NCI-H187 treated with DMSO at 0.1 percent for 48 hours (cell line): ENCODE measurements at regions not wholly inside any gene's neighbourhood (a gene's known extent, or its start where the extent isn't known, plus 50 kb on each side); places are given as distances from the start of the nearest gene placed in this dataset.

Experiments used
- DNase-seq: peaks from one replicate; lab custom pipeline; 2025; lab: John Stamatoyannopoulos, UW

DNA sequence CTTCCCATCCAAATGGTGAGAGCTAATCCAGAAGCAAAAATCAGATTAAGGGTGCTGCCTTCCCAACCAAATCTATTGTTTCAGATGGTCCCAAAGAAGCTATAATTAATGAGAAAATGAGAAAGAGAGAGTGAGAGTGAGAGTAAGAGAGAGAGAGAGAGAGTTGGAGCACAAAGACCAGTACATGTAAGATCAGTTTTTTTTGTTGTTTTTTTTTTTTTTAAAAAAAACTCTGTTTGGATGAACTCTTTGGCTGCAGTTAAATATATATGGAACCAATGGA, 305.6 kb downstream of the PTEN start:
- no peak for DNase-seq

DNA sequence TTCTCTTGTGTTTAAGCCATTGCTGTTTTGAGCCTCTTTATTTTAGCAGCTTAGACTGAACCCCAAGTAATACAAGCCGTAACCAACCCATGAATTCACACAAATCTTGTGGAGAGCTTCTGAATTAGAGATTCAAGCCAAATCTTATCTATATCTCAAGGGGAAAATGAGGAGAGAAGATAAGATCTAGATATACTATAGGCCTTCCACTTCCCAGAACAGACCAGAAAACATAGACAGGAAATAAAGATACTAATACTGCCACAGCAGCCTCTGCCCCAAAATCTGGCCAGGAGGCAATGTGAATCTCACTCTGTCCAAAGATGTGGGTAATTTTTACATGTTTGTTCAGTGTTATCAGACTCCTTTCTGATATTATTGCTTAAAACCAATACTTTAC, 307.2 kb downstream of the PTEN start:
- no peak for DNase-seq

DNA sequence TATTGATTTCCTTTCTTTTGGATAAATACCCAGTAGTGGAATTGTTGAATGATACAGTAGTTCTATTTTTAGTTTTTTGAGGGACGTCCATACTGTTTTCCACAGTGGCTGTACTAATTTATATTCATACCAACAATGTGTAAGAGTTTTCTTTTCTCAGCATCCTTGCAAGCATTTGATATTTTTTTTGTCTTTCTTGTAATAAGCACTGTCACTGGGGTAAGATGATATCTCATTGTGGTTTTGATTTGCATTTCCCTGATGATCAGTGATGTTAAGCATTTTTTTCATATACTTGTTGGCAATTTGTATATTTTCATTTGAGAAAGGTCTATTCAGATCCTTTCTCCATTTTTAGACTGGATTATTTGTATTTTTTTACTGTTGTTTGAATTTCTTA, 308.7 kb downstream of the PTEN start:
- no peak for DNase-seq

DNA sequence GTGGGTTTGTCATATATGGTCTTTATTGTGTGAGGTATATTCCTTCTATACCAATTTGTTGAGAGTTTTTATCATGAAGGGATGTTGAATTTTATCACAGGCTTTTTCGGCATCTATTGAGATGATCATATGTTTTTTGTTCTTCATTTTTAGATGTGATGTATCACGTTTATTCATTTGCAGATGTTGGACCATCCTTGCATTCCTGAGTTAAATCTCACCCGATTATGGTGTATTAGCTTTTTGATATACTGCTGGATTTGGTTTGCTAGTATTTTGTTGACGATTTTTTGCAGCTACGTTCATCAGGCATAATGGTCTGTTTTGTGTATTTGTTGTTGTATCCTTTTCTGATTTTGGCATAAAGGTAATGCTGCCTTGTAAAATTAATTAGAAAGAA, 311.0 kb downstream of the PTEN start:
- no peak for DNase-seq

DNA sequence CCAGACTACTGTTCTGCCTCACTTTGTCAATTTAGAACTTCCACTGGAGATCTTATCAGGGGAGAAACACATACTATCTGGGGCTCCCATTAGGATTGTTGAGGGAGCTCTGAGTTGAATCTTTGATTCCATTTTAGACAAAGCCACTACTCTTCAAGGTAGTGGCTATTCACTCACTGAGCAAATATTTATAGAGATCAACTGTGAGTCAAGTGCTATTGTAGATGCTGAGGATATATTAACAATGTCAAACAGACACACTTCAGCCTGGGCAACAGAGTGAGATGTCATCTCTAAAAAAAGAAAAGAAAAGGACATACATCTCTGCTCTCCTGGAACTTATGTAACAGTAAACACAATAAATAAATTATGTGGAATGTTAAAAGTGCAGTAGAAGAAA, 315.3 kb downstream of the PTEN start:
- DNase-seq, result peak; percentile 36

DNA sequence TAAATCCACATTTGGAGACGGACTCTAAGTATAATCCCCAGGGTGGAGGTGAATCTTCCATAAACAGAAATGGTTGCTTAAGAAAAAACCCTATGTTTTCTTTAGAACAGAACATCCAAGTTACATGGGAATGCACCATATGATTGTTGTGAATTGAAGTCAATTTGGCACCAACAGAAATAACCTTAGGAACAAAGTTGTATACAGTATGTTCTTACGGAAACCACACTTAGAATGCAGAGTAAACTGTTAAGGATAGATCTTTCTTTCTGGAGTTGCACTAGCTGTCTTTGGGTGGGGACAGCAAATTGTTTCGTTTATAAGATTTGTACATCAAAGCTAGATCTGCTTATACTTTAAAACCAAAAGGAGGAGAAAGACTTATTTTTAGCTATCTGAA, 316.4 kb downstream of the PTEN start:
- DNase-seq, result no peak

DNA sequence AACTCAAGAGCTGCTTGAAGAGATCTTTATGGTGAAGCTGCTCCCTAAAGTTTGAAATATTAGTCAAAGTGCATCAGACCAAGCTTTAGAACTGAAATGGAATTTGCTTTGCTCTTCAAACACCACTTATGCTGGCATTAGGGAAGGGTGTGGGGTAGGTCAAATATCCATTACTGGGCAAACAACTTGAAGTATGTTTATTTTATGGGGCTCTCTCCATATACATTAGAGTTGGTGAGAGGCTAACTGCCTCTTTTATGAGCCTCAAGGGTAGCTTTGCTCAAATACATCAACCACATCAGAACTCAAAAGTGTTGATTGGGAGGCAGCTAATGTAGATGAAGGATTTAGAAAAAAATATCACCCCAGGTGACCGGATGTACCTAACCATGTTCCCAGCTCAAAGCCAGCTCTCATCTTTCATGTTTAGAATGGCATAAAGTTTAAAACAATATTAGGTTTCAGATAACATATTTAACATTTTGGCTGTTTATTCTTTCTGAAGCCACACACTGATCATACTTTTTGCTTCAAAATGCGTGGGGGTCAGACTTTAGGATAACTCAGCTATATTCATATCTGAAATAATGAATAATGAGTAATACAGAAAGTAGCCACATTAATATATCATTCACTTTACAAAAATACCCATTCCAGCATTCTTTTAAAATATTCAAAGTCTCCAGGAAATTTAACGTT, 318.6 kb downstream of the PTEN start:
- DNase-seq, result peak; percentile 91

DNA sequence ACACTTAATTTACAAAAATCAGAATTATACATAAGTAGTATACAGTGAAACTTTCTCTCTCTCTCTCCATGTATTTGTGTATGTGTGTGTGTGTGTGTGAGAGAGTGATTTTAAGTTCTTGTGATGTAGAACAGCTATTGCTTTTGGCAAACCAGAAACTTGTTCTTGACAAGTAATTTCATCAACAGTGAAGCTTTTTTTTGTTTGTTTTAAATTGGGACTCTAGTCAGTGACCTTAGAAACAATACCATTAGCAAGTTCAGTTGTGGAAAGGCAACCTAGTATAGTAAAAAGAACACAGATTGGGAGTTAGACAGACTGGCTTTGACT, 319.1 kb downstream of the PTEN start:
- no peak for DNase-seq

DNA sequence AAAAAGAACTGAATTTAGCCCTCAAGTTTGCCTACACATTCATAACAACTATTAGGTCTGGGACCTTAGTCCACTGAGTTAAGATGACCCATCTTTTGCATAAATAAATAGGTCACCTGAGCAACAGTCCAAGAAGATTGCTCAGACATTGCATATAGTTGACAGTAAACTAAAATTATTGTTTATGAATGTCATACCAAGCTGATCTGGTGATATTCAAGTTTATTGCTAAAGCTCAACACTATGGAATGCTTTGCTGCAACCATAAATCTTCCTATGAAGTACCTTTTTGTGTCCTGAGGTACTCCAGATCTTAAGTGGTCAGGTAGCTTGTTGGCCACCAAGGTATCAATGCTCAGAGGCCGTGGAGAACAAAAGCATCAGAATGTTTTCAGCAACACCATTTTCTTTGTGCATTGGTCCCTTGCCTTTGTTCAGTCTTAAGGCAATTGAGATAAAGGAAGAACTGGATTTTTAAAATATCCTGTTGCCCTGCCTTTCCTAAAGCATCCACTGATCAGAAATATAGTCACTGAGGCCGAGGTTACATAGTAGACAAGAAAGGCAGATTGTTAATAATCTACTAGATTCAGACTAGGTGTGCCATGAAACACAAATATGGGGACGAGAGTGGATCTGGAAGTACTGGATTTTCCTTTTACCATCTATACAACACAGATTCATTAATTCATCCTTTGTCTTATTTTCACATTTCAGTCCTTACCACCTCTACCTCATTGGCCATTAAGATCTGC, 321.3 kb downstream of the PTEN start:
- no peak for DNase-seq

DNA sequence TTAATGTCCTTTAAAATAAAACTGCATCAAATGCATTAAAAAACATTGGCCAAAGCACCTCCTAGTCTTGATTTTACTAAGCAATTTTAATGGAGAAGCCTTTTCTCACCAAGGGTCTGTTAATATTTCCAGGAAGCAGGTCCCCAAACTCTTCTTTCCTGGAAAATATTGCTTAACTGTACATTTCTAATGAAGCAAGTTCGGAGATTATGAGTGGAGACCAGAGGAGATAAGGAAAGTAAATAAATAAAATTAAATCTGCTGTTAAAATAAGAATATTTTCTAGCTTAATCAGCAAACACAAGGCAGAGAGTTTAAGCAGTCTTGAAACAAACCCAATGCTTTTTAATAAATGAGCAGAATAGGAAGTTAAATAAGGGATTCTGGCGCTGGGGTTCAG, 322.4 kb downstream of the PTEN start:
- no peak for DNase-seq

DNA sequence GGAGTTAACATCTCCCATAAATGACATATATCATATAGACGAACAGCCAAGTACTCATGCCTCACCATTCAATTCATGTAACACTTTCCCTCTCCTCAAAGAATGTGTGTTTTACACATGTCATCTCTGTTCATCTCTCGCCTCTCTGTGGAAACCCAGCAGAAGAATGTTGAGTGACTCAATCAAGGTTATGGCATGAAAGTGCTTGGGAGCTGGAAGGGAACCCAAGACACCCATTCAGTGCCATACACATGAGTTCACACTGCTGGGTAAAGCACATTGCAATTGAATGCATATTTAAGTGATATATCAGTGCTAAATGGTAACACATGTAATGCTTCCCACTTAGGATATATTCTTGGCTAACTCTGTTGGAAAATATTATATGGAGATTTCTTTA, 322.9 kb downstream of the PTEN start:
- DNase-seq, result no peak

DNA sequence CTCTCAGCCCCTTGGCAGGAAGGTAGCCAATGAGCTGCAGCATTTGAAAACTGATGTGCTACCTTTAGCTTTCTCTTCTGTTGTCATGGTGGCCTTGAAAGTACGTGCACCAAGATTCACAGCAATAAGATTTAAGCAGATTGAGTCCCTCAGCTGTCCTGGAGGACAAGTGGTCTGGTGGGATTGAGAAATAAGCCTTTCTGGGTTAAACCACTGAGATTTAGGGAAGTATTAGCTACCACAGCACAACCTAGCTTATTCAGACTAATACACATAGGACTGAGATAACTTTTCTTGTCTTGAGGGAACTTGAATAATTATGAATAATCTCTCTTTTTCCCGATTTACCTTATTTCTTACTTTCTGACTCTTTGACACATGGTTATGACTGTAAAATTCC, 324.0 kb downstream of the PTEN start:
- DNase-seq, result no peak

DNA sequence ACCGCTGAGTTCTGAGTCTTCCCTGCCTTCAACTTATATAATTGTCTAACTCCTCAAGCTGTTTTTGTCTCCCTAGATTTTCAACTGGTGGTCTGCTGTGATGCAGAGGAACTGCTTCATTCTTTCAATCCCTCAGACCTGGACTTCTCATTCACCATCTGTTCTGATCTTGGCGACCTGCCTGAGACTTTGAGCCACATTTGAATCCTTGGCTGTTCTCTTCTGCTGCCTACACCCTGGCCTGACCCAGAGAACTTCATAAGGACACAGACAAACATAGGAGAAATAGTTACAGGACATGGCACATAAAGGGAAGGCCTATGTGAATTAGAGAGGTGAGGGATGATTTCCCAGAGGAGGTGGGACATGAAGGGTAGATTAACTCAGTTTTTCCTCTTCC, 326.7 kb downstream of the PTEN start:
- no peak for DNase-seq

DNA sequence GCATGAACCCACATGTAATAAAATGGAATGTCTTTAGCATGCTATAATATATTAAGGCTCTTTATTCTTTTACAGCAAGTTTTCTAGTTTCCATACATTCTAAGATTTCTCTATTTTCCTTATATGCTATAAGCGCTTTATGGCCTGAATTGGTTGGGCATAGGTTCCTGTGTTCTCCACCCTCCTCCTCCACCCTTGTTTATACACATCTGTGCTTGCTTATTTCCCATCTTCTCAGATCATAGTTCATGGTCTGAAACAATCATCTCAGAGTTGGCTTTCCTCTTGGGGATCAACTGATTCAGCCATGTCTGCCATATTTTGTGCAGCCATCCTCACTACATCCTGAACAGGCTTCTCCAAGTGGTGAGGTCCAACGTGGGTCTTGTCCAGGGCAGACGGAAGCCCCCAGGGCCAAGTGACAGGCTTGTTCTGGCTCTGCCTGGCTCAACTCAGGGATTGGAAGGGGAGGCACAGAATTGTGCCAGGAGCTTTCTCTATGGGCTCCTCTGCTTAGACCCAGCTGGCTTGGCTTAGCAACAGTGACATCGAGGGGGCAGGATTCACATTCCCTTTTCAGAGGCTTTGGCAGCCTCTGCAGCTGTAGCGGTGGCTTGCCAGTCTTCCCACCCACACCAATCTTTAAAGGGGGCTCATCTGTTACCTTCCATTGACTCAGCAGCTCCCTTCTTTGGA, 327.3 kb downstream of the PTEN start:
- no peak for DNase-seq

DNA sequence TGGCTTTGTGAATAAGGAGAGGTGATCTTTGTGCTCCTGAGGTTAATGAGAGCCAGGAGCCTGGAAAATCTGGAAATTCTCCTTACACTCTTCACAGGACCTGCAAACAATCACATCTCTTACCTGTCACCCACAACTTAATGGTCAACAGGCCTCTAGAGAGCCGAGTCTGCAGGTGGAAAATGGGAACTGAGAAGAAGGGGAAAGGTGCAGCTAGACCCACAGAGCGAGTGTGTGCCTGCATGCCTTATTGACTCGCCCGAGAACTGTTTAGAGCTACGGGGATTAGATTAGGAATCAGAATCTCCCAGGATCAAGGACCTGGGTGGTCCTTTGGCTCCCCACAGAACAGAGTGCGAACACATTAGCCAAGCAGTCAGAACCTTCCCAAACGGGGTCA, 329.6 kb downstream of the PTEN start:
- no peak for DNase-seq

DNA sequence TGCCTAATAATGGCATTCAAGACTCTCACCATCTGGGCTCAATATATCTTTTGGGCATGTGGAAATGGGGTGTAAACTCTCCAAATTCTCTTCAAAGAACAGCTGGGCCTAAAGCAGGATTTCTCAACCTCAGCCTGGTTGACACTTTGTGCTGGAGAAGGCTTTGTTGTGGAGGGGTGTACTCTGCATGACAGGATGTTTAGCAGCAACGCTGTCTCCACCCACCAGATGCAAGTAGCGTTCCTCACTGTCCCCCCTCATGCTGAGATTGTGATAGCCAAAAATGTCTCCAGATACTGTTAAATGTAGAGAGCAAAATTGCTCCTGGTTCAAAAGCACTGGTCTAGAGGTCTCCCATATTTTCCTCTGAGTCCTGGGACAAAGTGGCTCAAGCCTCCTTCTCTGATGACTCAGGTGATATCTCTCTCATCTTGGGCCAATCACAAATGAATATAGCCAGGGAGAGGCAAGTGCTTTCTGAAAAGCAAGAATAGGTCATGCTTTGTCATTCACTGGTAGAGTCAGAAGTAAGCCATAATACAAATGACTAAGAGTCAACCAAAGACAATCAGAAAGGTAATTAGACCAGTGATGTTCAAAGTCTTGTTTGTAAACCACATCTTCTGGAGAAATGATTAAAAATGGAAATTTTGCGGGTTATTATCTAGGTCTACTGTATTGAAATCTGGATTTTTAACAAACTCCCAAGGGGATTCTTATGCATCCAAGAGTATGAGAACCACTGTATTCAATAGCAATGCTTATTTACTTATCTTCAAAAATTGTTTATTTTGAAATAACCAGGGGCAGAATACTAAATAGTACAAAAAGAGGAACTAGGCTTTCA, 330.8 kb downstream of the PTEN start:
- no peak for DNase-seq

DNA sequence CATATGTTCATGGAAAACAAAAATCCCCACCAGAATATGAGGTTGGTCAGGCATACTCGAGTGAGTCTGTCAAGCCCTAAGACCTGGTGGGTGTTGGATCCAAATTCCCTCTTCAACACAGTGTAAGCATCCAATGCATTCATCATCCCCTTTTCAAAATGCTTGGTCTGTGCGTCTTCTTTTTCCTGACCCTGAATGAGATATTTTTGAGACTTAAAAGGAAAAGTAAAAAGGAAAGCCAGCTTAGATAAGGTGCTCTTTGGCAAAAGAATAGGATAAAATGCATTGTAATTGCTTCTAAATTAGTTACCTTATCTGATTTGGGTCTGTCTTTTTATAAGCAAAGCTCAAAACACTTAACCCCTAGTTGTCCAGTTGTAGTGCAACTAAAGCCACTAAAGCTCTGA, 331.5 kb downstream of the PTEN start:
- DNase-seq, result no peak

DNA sequence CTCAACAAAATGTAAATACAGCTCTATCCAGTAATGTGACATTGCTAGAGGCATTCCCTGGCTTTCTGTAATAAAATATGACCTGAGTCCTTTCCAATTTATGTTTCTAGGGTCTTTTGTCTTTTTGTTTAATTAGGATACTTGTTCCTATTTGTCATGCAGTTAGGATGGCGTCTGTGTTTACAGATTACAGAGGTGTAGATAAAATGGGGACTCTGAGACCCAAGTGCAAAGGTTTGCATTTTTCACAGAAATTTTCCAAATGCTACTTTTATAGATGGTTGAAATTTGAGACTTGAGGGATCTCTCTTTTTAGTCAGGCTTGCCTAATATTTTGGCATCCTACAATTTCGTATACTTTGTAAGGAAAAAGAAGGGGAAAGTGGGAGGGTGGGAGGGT, 332.4 kb downstream of the PTEN start:
- no peak for DNase-seq

DNA sequence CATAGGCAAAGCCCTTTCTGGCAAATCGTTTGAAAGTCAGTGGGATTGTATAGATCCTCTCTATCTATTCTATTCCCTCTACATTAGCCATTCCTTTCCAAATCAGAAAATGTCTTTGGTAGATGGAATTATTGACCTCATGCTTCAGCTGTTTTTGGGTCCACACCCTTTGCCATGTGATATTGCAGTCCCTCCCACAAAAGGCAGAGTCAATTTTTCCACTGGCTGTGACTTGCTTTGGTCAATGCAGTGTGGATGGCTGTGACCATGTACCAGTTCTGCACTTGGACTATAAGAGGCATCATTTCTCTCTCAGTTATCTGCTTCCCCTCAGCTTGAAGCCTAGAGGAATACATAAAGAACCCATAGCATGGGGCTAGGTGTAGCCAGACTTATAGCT, 332.9 kb downstream of the PTEN start:
- DNase-seq, result no peak

DNA sequence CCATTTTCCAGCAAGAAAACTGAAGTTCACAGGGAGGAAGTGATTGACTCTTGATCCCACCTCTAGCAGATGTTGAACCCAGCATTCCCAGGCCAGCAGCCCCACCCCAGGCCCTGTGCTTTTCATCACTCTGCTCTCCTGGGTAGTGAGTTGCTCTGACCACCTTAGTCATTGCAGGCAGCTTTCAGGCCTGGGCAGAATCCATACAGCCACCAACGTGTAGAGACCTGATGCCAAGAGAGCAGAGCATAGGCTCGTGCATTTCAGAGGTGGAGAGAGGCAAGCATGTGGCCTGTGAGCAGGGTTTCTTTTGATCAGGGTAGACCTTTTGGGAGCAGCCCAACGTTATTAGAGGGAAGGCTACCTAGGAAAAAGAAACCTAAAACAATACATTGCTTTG, 334.6 kb downstream of the PTEN start:
- no peak for DNase-seq

DNA sequence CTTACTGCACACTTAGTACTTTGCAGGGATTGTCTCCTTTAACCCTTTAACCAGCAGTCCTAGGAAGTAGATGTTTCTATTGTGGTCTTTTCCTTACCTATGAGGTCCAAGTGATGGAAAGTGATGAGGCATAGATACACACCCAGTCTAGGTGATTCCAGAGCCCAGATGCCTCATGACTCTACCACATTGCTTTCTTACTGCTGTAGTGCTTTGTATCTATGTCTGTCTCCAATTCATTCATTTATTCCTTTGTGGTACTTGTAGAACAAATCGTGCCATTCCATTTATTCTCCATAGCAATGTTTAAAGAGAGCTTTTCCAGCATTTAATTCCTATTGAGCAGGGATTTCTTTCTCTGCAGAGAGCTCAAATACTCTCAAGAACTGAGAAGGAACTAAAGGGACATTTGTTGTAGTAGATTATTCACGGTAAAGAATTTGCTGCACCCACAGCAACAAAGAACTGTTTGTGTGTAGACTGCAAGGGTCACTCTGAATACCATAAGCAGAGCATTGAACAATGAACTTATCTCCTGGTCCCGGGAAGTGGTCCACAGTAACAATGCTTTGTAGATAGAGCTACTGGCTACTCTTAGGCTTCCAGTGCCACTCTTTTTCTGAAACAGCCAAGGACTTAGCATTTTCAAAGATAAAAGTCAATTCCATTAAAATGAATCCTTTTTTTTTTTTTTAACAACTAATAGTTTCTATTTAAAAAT, 337.0 kb downstream of the PTEN start:
- no peak for DNase-seq

DNA sequence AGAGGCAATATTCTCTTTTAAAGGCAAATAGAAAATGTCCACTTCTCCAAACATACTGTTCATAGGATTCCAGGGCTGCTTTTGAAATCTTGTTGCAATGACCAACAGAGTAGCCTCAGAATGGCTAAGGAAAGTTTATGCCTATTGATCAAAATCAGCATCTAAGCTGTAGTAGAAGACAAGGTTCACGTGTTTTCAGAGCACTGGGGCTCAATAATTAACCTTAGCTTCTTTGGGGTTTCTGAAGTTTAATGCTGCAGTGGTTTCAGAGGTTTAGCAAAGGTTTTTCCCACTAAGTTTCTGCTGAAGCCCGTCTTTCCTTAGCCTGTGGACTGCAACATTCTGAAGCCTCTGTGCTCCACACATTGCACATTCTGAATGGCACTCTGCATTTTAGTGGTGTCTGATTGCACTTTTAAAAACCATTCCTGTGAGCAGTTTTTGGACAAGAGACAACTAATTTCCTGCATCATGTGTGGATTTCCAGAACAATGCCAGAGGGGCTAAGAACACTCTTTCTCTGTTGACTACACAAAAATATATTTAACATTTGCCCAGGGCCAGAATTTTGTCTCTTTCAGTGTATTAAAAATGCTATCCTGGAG, 342.5 kb downstream of the PTEN start:
- DNase-seq, result no peak
